ENCODE measurements at regions not wholly inside any gene's neighbourhood (a gene's known extent, or its start where the extent isn't known, plus 50 kb on each side); places are given as distances from the start of the nearest gene placed in this dataset.
"Not testable (repeated sequence)": the region's sequence is repeated elsewhere in the genome, so short reads cannot be mapped to it uniquely, and the experiment has no call there.

GRCh38 chr14:23829736-23830471, 123.7 kb upstream of the DHRS4 start:
- no peak for DNase-seq

- DNase-seq, result peak in 1 of 56 donors; percentile 9
These were observed 122.0 kb upstream of the DHRS4 start for GRCh38 chr14:23831596-23831995.

- no peak for DNase-seq
These were observed 91.9 kb upstream of the DHRS4 start for GRCh38 chr14:23861666-23862065.

GRCh38 chr14:23862513-23862912, 91.1 kb upstream of the DHRS4 start:
- no peak for DNase-seq

GRCh38 chr14:23863836-23864235, 89.7 kb upstream of the DHRS4 start:
- no peak for DNase-seq

GRCh38 chr14:23864259-23864658, 89.3 kb upstream of the DHRS4 start:
- DNase-seq, result no peak

GRCh38 chr14:23864861-23865260, 88.7 kb upstream of the DHRS4 start:
- no peak for DNase-seq

- no peak for DNase-seq
These were observed 88.1 kb upstream of the DHRS4 start for GRCh38 chr14:23865502-23865901.

- DNase-seq, result no peak
These were observed 87.3 kb upstream of the DHRS4 start for GRCh38 chr14:23866269-23866668.

GRCh38 chr14:23869078-23869719, 84.4 kb upstream of the DHRS4 start:
- no peak for DNase-seq

- no peak for DNase-seq
These were observed 77.3 kb upstream of the DHRS4 start for GRCh38 chr14:23876160-23876750.

GRCh38 chr14:23877111-23877510, 76.5 kb upstream of the DHRS4 start:
- no peak for DNase-seq

- DNase-seq, result no peak
These were observed 75.9 kb upstream of the DHRS4 start for GRCh38 chr14:23877538-23878180.

- no peak for DNase-seq
These were observed 72.3 kb upstream of the DHRS4 start for GRCh38 chr14:23881282-23881681.

- DNase-seq, result no peak
These were observed 69.7 kb upstream of the DHRS4 start for GRCh38 chr14:23883684-23884540.

GRCh38 chr14:23884541-23884904, 69.0 kb upstream of the DHRS4 start:
- DNase-seq, result no peak

- no peak for DNase-seq
These were observed 66.0 kb upstream of the DHRS4 start for GRCh38 chr14:23887536-23887935.

GRCh38 chr14:23891717-23892116, 61.9 kb upstream of the DHRS4 start:
- DNase-seq, result not testable (repeated sequence)

GRCh38 chr14:23892289-23892688, 61.3 kb upstream of the DHRS4 start:
- DNase-seq, result not testable (repeated sequence)

GRCh38 chr14:23894362-23895052, 59.1 kb upstream of the DHRS4 start:
- DNase-seq, result no peak

- DNase-seq, result no peak
These were observed 58.5 kb upstream of the DHRS4 start for GRCh38 chr14:23895053-23895419.

Data from nucleus accumbens (tissue), 56 donors.